Psoas muscle (tissue), 7 donors: ENCODE measurements at regions not wholly inside any gene's neighbourhood (a gene's known extent, or its start where the extent isn't known, plus 50 kb on each side); places are given as distances from the start of the nearest gene placed in this dataset.

Source experiments
- ATAC-seq, 4 donors: fragments of 200-7000 bp; cut with Tn5 transposase; one replicate each; pipeline ENCODE4 v1.9.1; 2020; ENCODE audit warnings: moderate library complexity in 3 of 4, mild to moderate bottlenecking in 2 of 4
- DNase-seq, 2 donors: peaks; one replicate each; pipeline ENCODE4 v3.0.0-alpha.2; 2020
- H3K27ac ChIP-seq: fragments of 200-600 bp; one replicate; pipeline ENCODE4 v1.8.0; 2022
- H3K27me3 ChIP-seq, 3 donors: fragments of 200-600 bp in 1 of 3; one replicate each; pipeline versions ENCODE4 v1.6.1 to v1.8.0; 2013 to 2022; ENCODE audit warnings: low read length in 2 of 3, mild to moderate bottlenecking in 2 of 3, moderate library complexity in 1 of 3; ENCODE audit not compliant: insufficient read depth in 3 of 3
- H3K36me3 ChIP-seq, 2 donors: fragments of 200-600 bp in 1 of 2; one replicate each; pipeline versions ENCODE4 v1.6.1 to v1.8.0; 2013 to 2022; ENCODE audit warnings: low read depth in 1 of 2, mild to moderate bottlenecking in 1 of 2, moderate library complexity in 1 of 2; ENCODE audit not compliant: insufficient read depth in 1 of 2
- H3K4me1 ChIP-seq: fragments of 200-600 bp; one replicate; pipeline ENCODE4 v1.8.0; 2022
- H3K4me3 ChIP-seq: fragments of 200-600 bp; one replicate; pipeline ENCODE4 v1.8.0; 2022; ENCODE audit warnings: mild to moderate bottlenecking
- H3K9me3 ChIP-seq: fragments of 200-600 bp; one replicate; pipeline ENCODE4 v1.8.0; 2022
- CTCF ChIP-seq: fragments of 200-600 bp; IDR thresholded peaks from one replicate; pipeline ENCODE4 v1.8.0; 2022; ENCODE audit warnings: antibody characterized with exemption
- WGBS, 3 donors: extraction: QIAGEN DNeasy Blood & Tissue Kit; methylation state at CpG; one replicate each; pipeline versions ENCODE4 v1.1.6 to v1.1.7; 2013; 5-methylcytosine and 5-hydroxymethylcytosine counted together
- intact Hi-C, 2 donors: fragments of 100-400 bp; cut with DNase I; formaldehyde crosslinking; loops; one replicate each; pipeline versions ENCODE4 v1.11.0 to v1.14.2; 2022
- donor health status: healthy with polysubstance abuse.
- donor health status: DM: no; HTN: no; CAD: no; lungs with moderate emphysema.
- donor health status: Bipolar disorder and iron deficiency.
- donor health status: healthy.
- donor health status: DM: yes; HTN: yes; CAD: no.
- donor health status: DM: no; HTN: no; CAD: no.
- donor health status: DM: yes; HTN: yes; CAD: no.

- intact Hi-C loops: no loop called here
- ATAC-seq (no peak), DNase-seq (no peak)
- Histone ChIP-seq H3K36me3 (no peaks in the 10 kb centered on the region), H3K4me3 (no peak overlapping the region), H3K4me1 (no peaks in the 10 kb centered on the region), H3K27me3 (no peaks in the 10 kb centered on the region), H3K9me3 (no peaks in the 10 kb centered on the region), H3K27ac (no peak overlapping the region)
- TF ChIP-seq CTCF: no peak
- 47 to 51% (median 50%) methylated on average over 10 of the region's 10 CpGs for WGBS, 3 donors
Measured at GRCh38 chr10:121262774-121263430, 335.3 kb downstream of the FGFR2 start.

GRCh38 chr10:121263431-121263783 lies 334.8 kb downstream of the FGFR2 start:
- intact Hi-C loops: no loop called here
- Histone ChIP-seq H3K4me3 (no peak overlapping the region), H3K9me3 (no peaks in the 10 kb centered on the region), H3K27me3 (no peaks in the 10 kb centered on the region), H3K4me1 (no peaks in the 10 kb centered on the region), H3K36me3 (no peaks in the 10 kb centered on the region), H3K27ac (no peak overlapping the region)
- TF ChIP-seq CTCF: no peak
- no peak for DNase-seq
- no peak for ATAC-seq
- 50 to 63% (median 54%) methylated on average over 6 of the region's 6 CpGs for WGBS, 3 donors

GRCh38 chr10:121265360-121266123 lies 332.7 kb downstream of the FGFR2 start:
- ATAC-seq (no peak), DNase-seq (no peak)
- intact Hi-C loops: no loop called here
- no peak overlapping the region for H3K4me3 ChIP-seq
- no peak overlapping the region for H3K27ac ChIP-seq
- no peaks in the 10 kb centered on the region for H3K4me1 ChIP-seq
- no peaks in the 10 kb centered on the region for H3K9me3 ChIP-seq
- 59 to 66% (median 62%) methylated on average over 6 of the region's 6 CpGs for WGBS, 3 donors
- no peaks in the 10 kb centered on the region for H3K36me3 ChIP-seq
- no peaks in the 10 kb centered on the region for H3K27me3 ChIP-seq
- TF ChIP-seq CTCF: no peak

GRCh38 chr10:121266370-121266769 lies 331.9 kb downstream of the FGFR2 start:
- no peaks in the 10 kb centered on the region for H3K4me1 ChIP-seq
- H3K4me3 ChIP-seq: no peak overlapping the region
- no peaks in the 10 kb centered on the region for H3K9me3 ChIP-seq
- ATAC-seq: no peak
- no peak for TF ChIP-seq CTCF
- H3K36me3 ChIP-seq: no peaks in the 10 kb centered on the region
- H3K27ac ChIP-seq: no peak overlapping the region
- intact Hi-C loops: no loop called here
- WGBS, 3 donors: 71 to 80% (median 73%) methylated on average over 5 of the region's 5 CpGs
- DNase-seq: no peak
- no peaks in the 10 kb centered on the region for H3K27me3 ChIP-seq
